ENCODE measurements at regions not wholly inside any gene's neighbourhood (a gene's known extent, or its start where the extent isn't known, plus 50 kb on each side); places are given as distances from the start of the nearest gene placed in this dataset.
"Not testable (repeated sequence)": the region's sequence is repeated elsewhere in the genome, so short reads cannot be mapped to it uniquely, and the experiment has no call there.

GRCh38 chr4:170348945-170349344, 259.2 kb upstream of the AADAT start:
- in situ Hi-C loops (cut with MboI; ENCODE audit: low sequenced_read_pairs in 4 of 4) (no loop called here), intact Hi-C loops (cut with DNase I; ENCODE audit: low total_unique reads) (no loop called here)
- Histone ChIP-seq H3K4me3 (no peak overlapping the region), H3K36me3 (no peaks in the 10 kb centered on the region), H3K9me3 (no peaks in the 10 kb centered on the region), H3K27ac (no peak overlapping the region), H3K27me3 (no peaks in the 10 kb centered on the region), H3K4me1 (no peaks in the 10 kb centered on the region)
- DNase-seq (no peak), ATAC-seq (no peak)
- TF ChIP-seq CTCF (IDR thresholded peaks at IDR 0.05 in 4 of 5, conservative IDR thresholded peaks at IDR 0.05 in 1 of 5) (no peak), POLR2A (IDR thresholded peaks at IDR 0.05) (no peak)

- H3K27me3 ChIP-seq; ATAC-seq; intact Hi-C loops (cut with DNase I; ENCODE audit: low total_unique reads); in situ Hi-C loops (cut with MboI; ENCODE audit: low sequenced_read_pairs in 4 of 4); H3K27ac ChIP-seq; H3K36me3 ChIP-seq; H3K4me1 ChIP-seq; H3K4me3 ChIP-seq; DNase-seq; H3K9me3 ChIP-seq: not testable (repeated sequence)
Measured at GRCh38 chr4:170347191-170347590, 257.4 kb upstream of the AADAT start.

DNA sequence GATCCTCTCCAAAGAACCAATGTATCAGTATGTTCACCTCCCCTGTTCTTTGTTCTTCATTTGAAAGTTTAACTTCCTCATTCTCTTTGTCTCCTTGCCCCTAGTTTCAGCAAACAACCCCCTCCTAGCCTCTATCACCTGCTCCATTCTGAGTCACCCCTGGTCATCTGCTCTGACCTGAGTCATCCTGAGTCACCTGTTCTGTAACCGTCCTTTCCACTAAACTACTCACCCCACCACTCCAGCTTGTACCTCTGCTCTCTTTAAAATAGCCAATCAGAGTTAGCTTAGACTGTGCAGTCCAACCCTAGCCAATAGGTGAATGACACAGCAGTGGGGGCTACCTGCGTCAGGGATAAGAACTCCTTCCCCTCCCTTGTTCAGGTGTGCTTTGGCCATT, 249.8 kb upstream of the AADAT start:
- intact Hi-C loops (cut with DNase I; ENCODE audit: low total_unique reads) = no loop called here
- no peak for ATAC-seq
- Histone ChIP-seq H3K4me3 (no peak overlapping the region), H3K27ac (no peak overlapping the region), H3K27me3 (no peaks in the 10 kb centered on the region), H3K4me1 (no peaks in the 10 kb centered on the region), H3K36me3 (no peaks in the 10 kb centered on the region), H3K9me3 (no peaks in the 10 kb centered on the region)
- TF ChIP-seq CTCF (IDR thresholded peaks at IDR 0.05 in 4 of 5, conservative IDR thresholded peaks at IDR 0.05 in 1 of 5) = no peak
- no peak for TF ChIP-seq POLR2A (IDR thresholded peaks at IDR 0.05)
- no peak for DNase-seq
- in situ Hi-C loops (cut with MboI; ENCODE audit: low sequenced_read_pairs in 4 of 4) = no loop called here

DNA sequence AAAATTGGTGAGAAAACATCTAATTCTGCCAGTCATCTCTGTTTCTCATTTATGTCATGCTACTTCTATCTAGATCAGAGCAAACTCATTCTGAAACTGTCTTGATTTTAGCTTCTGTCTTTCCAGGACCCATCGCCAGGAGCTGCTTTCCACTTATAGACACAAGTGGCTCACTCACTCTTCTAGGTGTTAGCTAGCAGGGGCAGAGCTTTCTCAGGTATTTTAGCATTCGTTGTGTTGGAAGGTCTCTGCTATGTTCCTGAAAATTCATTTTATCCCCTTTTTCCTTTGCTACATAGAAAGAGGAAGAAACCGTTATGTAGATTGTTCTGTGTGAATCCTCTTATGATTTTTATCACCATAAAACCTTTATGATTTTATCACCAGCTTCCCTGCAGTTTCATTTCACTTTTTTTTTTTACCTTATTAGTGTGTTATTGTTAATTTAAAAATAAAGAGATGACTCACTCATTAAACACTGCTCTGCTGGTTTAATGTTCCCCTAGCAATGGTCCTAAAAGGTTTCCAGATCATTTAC, 246.6 kb upstream of the AADAT start:
- intact Hi-C loops (cut with DNase I; ENCODE audit: low total_unique reads) = no loop called here
- Histone ChIP-seq H3K9me3 (no peaks in the 10 kb centered on the region), H3K4me1 (no peaks in the 10 kb centered on the region), H3K27me3 (no peaks in the 10 kb centered on the region), H3K36me3 (no peaks in the 10 kb centered on the region), H3K4me3 (no peak overlapping the region), H3K27ac (no peak overlapping the region)
- DNase-seq = no peak
- no peak for ATAC-seq
- TF ChIP-seq POLR2A (IDR thresholded peaks at IDR 0.05) (no peak), CTCF (IDR thresholded peaks at IDR 0.05 in 4 of 5, conservative IDR thresholded peaks at IDR 0.05 in 1 of 5) (no peak)
- in situ Hi-C loops (cut with MboI; ENCODE audit: low sequenced_read_pairs in 4 of 4) = no loop called here

GRCh38 chr4:170325599-170325998, 235.8 kb upstream of the AADAT start:
- intact Hi-C loops (cut with DNase I; ENCODE audit: low total_unique reads) (no loop called here), in situ Hi-C loops (cut with MboI; ENCODE audit: low sequenced_read_pairs in 4 of 4) (no loop called here)
- no peak overlapping the region for H3K4me3 ChIP-seq
- H3K27me3 ChIP-seq = no peaks in the 10 kb centered on the region
- no peaks in the 10 kb centered on the region for H3K4me1 ChIP-seq
- TF ChIP-seq CTCF (IDR thresholded peaks at IDR 0.05 in 4 of 5, conservative IDR thresholded peaks at IDR 0.05 in 1 of 5) = no peak
- TF ChIP-seq POLR2A (IDR thresholded peaks at IDR 0.05) = no peak
- no peak for ATAC-seq
- no peaks in the 10 kb centered on the region for H3K36me3 ChIP-seq
- H3K27ac ChIP-seq = no peak overlapping the region
- H3K9me3 ChIP-seq = no peaks in the 10 kb centered on the region
- no peak for DNase-seq

Data from gastrocnemius medialis (tissue), 4 donors.